ENCODE measurements at regions not wholly inside any gene's neighbourhood (a gene's known extent, or its start where the extent isn't known, plus 50 kb on each side); places are given as distances from the start of the nearest gene placed in this dataset.

DNA sequence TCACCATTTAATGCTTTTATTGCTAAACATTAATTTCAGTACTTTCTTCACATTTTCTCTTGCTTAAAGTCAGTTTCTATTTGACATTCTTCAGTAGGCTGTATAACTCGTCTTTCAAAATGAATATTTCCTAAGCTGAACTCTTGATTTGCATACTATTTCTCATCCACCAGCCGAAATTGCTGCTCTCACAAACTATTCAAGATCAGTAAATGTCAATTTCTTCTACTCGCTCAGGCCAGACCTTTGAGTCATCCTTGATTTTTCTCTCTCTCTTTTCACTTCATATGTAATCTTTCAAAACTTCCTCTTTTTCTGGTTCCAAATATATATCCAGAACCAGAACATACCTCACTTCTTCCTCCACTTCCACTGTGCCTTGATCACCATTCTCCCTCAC, 990.0 kb downstream of the KCNT2 start:
- H3K27me3 ChIP-seq (ENCODE audit: control insufficient read depth, low read length) = no peaks in the 10 kb centered on the region
- H3F3A ChIP-seq (ENCODE audit: control insufficient read depth, insufficient read depth) = no peaks in the 10 kb centered on the region
- H3K4me2 ChIP-seq (ENCODE audit: low read length) = no peak overlapping the region
- TF ChIP-seq CTCF (IDR thresholded peaks at IDR 0.05; ENCODE audit: low read depth, low read length, poor library complexity, severe bottlenecking) (no peak), EZH2phosphoT487 (IDR thresholded peaks at IDR 0.05; ENCODE audit: borderline replicate concordance, low read length) (no peak)
- no peak overlapping the region for H3K4me3 ChIP-seq (ENCODE audit: low read length)
- no peaks in the 10 kb centered on the region; the same call in 1 of the 2 replicates for H3K9me2 ChIP-seq (replicated peaks; ENCODE audit: control insufficient read depth, low read length)
- H3K9me3 ChIP-seq (ENCODE audit: control insufficient read depth, insufficient read depth, low read length) = no peaks in the 10 kb centered on the region
- no peak overlapping the region for H3K27ac ChIP-seq (ENCODE audit: low read depth, low read length)
- no peaks in the 10 kb centered on the region for H3K36me3 ChIP-seq (ENCODE audit: control insufficient read depth, low read length)
- no peaks in the 10 kb centered on the region for H4K20me1 ChIP-seq (ENCODE audit: control insufficient read depth, insufficient read depth, low read depth, low read length)
- no peaks in the 10 kb centered on the region for H3K4me1 ChIP-seq (ENCODE audit: control insufficient read depth, low read length)
- no peaks in the 10 kb centered on the region for H3K79me2 ChIP-seq (ENCODE audit: control insufficient read depth, low read length)

GRCh38 chr1:195617106-195617505, 991.1 kb downstream of the KCNT2 start:
- H3K27me3 ChIP-seq (ENCODE audit: control insufficient read depth, low read length) = no peaks in the 10 kb centered on the region
- no peaks in the 10 kb centered on the region for H4K20me1 ChIP-seq (ENCODE audit: control insufficient read depth, insufficient read depth, low read depth, low read length)
- TF ChIP-seq EZH2phosphoT487 (IDR thresholded peaks at IDR 0.05; ENCODE audit: borderline replicate concordance, low read length) = no peak
- TF ChIP-seq CTCF (IDR thresholded peaks at IDR 0.05; ENCODE audit: low read depth, low read length, poor library complexity, severe bottlenecking) = no peak
- no peak overlapping the region for H3K27ac ChIP-seq (ENCODE audit: low read depth, low read length)
- H3K36me3 ChIP-seq (ENCODE audit: control insufficient read depth, low read length) = no peaks in the 10 kb centered on the region
- no peaks in the 10 kb centered on the region for H3K79me2 ChIP-seq (ENCODE audit: control insufficient read depth, low read length)
- H3K4me1 ChIP-seq (ENCODE audit: control insufficient read depth, low read length) = no peaks in the 10 kb centered on the region
- no peak overlapping the region for H3K4me2 ChIP-seq (ENCODE audit: low read length)
- H3K9me2 ChIP-seq (replicated peaks; ENCODE audit: control insufficient read depth, low read length) = no peaks in the 10 kb centered on the region; the same call in 1 of the 2 replicates
- H3K9me3 ChIP-seq (ENCODE audit: control insufficient read depth, insufficient read depth, low read length) = no peaks in the 10 kb centered on the region
- H3F3A ChIP-seq (ENCODE audit: control insufficient read depth, insufficient read depth) = no peaks in the 10 kb centered on the region
- no peak overlapping the region for H3K4me3 ChIP-seq (ENCODE audit: low read length)

DNA sequence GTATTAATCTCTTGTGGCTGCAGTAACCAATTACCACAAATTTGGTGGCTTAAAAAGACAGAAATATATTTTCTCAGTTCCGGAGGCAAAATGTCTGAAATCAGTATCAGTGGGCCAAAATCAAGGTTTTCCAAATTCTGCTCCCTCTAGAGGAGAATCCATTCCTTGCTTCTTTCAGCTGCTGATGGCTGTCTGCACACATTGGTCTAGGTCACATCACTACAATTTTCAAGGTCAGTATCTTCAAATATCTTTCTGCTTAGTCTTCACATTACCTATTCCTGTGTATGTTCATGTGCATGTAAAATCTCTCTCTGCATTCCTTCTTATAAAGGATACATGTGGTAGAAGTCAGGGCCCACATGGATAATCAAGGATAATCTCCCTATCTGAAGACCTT, 999.4 kb downstream of the KCNT2 start:
- TF ChIP-seq EZH2phosphoT487 (IDR thresholded peaks at IDR 0.05; ENCODE audit: borderline replicate concordance, low read length) = no peak
- no peak for TF ChIP-seq CTCF (IDR thresholded peaks at IDR 0.05; ENCODE audit: low read depth, low read length, poor library complexity, severe bottlenecking)
- no peak overlapping the region for H3K4me3 ChIP-seq (ENCODE audit: low read length)
- H3K4me1 ChIP-seq (ENCODE audit: control insufficient read depth, low read length) = no peaks in the 10 kb centered on the region
- no peaks in the 10 kb centered on the region for H3K79me2 ChIP-seq (ENCODE audit: control insufficient read depth, low read length)
- H3F3A ChIP-seq (ENCODE audit: control insufficient read depth, insufficient read depth) = no peaks in the 10 kb centered on the region
- no peaks in the 10 kb centered on the region for H3K9me3 ChIP-seq (ENCODE audit: control insufficient read depth, insufficient read depth, low read length)
- H3K9me2 ChIP-seq (replicated peaks; ENCODE audit: control insufficient read depth, low read length) = no peaks in the 10 kb centered on the region
- H3K4me2 ChIP-seq (ENCODE audit: low read length) = no peak overlapping the region
- no peak overlapping the region for H3K27ac ChIP-seq (ENCODE audit: low read depth, low read length)
- no peaks in the 10 kb centered on the region for H3K27me3 ChIP-seq (ENCODE audit: control insufficient read depth, low read length)
- no peaks in the 10 kb centered on the region for H4K20me1 ChIP-seq (ENCODE audit: control insufficient read depth, insufficient read depth, low read depth, low read length)
- H3K36me3 ChIP-seq (ENCODE audit: control insufficient read depth, low read length) = no peaks in the 10 kb centered on the region

DNA sequence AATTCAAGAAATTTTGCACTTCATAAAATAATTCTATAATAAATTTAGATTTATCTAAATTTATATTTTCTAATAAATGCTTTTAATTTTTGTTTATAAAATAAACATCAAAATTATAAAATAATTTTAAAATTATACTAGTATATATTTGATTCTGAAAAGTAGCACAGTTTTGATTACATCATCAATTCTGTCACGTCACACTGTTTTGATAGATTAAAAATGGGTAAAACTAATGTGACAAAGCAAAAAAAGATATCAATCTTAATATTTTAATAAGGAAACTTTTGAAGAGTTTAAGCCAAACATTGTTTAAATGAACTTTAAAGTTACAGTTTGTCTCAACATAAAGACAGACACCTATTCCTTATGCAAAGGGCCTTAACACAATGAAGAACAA, 1001.8 kb downstream of the KCNT2 start:
- H3K4me2 ChIP-seq (ENCODE audit: low read length) = no peak overlapping the region
- no peaks in the 10 kb centered on the region for H3K4me1 ChIP-seq (ENCODE audit: control insufficient read depth, low read length)
- H3F3A ChIP-seq (ENCODE audit: control insufficient read depth, insufficient read depth) = no peaks in the 10 kb centered on the region
- H3K9me3 ChIP-seq (ENCODE audit: control insufficient read depth, insufficient read depth, low read length) = no peaks in the 10 kb centered on the region
- H4K20me1 ChIP-seq (ENCODE audit: control insufficient read depth, insufficient read depth, low read depth, low read length) = no peaks in the 10 kb centered on the region
- H3K27me3 ChIP-seq (ENCODE audit: control insufficient read depth, low read length) = no peaks in the 10 kb centered on the region
- H3K79me2 ChIP-seq (ENCODE audit: control insufficient read depth, low read length) = no peaks in the 10 kb centered on the region
- TF ChIP-seq CTCF (IDR thresholded peaks at IDR 0.05; ENCODE audit: low read depth, low read length, poor library complexity, severe bottlenecking) (no peak), EZH2phosphoT487 (IDR thresholded peaks at IDR 0.05; ENCODE audit: borderline replicate concordance, low read length) (no peak)
- H3K9me2 ChIP-seq (replicated peaks; ENCODE audit: control insufficient read depth, low read length) = no peaks in the 10 kb centered on the region
- no peak overlapping the region for H3K4me3 ChIP-seq (ENCODE audit: low read length)
- H3K27ac ChIP-seq (ENCODE audit: low read depth, low read length) = no peak overlapping the region
- H3K36me3 ChIP-seq (ENCODE audit: control insufficient read depth, low read length) = no peaks in the 10 kb centered on the region
